Hepatocyte (in vitro differentiated cells): ENCODE measurements at regions not wholly inside any gene's neighbourhood (a gene's known extent, or its start where the extent isn't known, plus 50 kb on each side); places are given as distances from the start of the nearest gene placed in this dataset.
A peak's percentile ranks its signal among the peaks of the same experiment; 100 is the strongest.

Experiments
- DNase-seq: peaks from one replicate; pipeline ENCODE4 v3.0.0-alpha.2; 2016; ENCODE audit warnings: low spot score
- H2AFZ ChIP-seq: fragments of 200-600 bp; sonication (generic); 2 replicates; pipeline ENCODE4 v1.6.0; 2016; ENCODE audit warnings: antibody characterized with exemption, mild to moderate bottlenecking
- H3K27ac ChIP-seq: fragments of 200-600 bp; sonication (generic); 2 replicates; pipeline ENCODE4 v1.5.1; 2016; ENCODE audit warnings: mild to moderate bottlenecking
- H3K27me3 ChIP-seq: fragments of 200-600 bp; sonication (generic); 2 replicates; pipeline ENCODE4 v1.6.1; 2016
- H3K36me3 ChIP-seq: fragments of 200-600 bp; sonication (generic); replicated peaks from 2 replicates; pipeline ENCODE4 v1.5.1; 2016; ENCODE audit warnings: low read depth; ENCODE audit not compliant: insufficient read depth
- H3K4me1 ChIP-seq: fragments of 200-600 bp; sonication (generic); 2 replicates; pipeline ENCODE4 v1.5.1; 2016; ENCODE audit warnings: mild to moderate bottlenecking, moderate library complexity; ENCODE audit not compliant: insufficient read depth
- H3K4me2 ChIP-seq: fragments of 200-600 bp; sonication (generic); 2 replicates; pipeline ENCODE4 v1.6.0; 2016
- H3K4me3 ChIP-seq: fragments of 200-600 bp; sonication (generic); 2 replicates; pipeline ENCODE4 v1.5.1; 2016; ENCODE audit warnings: mild to moderate bottlenecking
- H3K79me2 ChIP-seq: fragments of 200-600 bp; sonication (generic); 2 replicates; pipeline ENCODE4 v1.6.0; 2017; ENCODE audit warnings: mild to moderate bottlenecking
- H3K9me2 ChIP-seq: fragments of 200-600 bp; sonication (generic); replicated peaks from 2 replicates; pipeline ENCODE4 v1.6.0; 2017; ENCODE audit warnings: mild to moderate bottlenecking; ENCODE audit not compliant: insufficient read depth
- H3K9me3 ChIP-seq: fragments of 200-600 bp; sonication (generic); 2 replicates; pipeline ENCODE4 v1.5.1; 2016; ENCODE audit warnings: low read depth, mild to moderate bottlenecking
- H4K20me1 ChIP-seq: fragments of 200-600 bp; sonication (generic); 2 replicates; pipeline ENCODE4 v1.6.0; 2016; ENCODE audit warnings: mild to moderate bottlenecking; ENCODE audit not compliant: insufficient read depth, poor library complexity, severe bottlenecking
- CTCF ChIP-seq: fragments of 200-600 bp; sonication (generic); IDR thresholded peaks from 2 replicates; pipeline ENCODE4 v1.5.1; 2016; ENCODE audit warnings: antibody characterized with exemption, mild to moderate bottlenecking; ENCODE audit not compliant: poor library complexity
- EZH2 ChIP-seq: fragments of 200-600 bp; sonication (generic); IDR thresholded peaks from 2 replicates; pipeline ENCODE4 v1.6.1; 2016; ENCODE audit warnings: antibody characterized with exemption, mild to moderate bottlenecking, borderline replicate concordance
- EZH2phosphoT487 ChIP-seq: fragments of 200-600 bp; sonication (generic); IDR thresholded peaks from one replicate; pipeline ENCODE4 v1.6.1; 2018; ENCODE audit warnings: antibody characterized with exemption, mild to moderate bottlenecking, low read depth, moderate library complexity; ENCODE audit not compliant: unreplicated experiment, severe bottlenecking
- WGBS: methylation state at CpG from one replicate; pipeline ENCODE4 v1.1.6; 2016; ENCODE audit warnings: low lambda C conversion rate; ENCODE audit errors: missing lambda C conversion rate; 5-methylcytosine and 5-hydroxymethylcytosine counted together

GRCh38 chr20:10848810-10849370 is 175.1 kb upstream of the JAG1 start:
- peak overlapping the region; percentile 13 for H2AFZ ChIP-seq
- H3K27ac ChIP-seq = peak overlapping the region; percentile 89
- TF ChIP-seq CTCF (no peak), EZH2 (no peak), EZH2phosphoT487 (no peak)
- no peak overlapping the region for H3K4me3 ChIP-seq
- peaks cover 10% of the 10 kb centered on the region for H3K4me1 ChIP-seq
- no peaks in the 10 kb centered on the region for H4K20me1 ChIP-seq
- H3K27me3 ChIP-seq = no peaks in the 10 kb centered on the region
- H3K79me2 ChIP-seq = no peaks in the 10 kb centered on the region
- no peaks in the 10 kb centered on the region for H3K36me3 ChIP-seq
- WGBS = 32% methylated on average over 6 of the region's 6 CpGs
- no peaks in the 10 kb centered on the region for H3K9me2 ChIP-seq
- H3K9me3 ChIP-seq = no peaks in the 10 kb centered on the region
- DNase-seq = peak; percentile 75
- H3K4me2 ChIP-seq = peak overlapping the region; percentile 37

GRCh38 chr20:10853176-10853575 is 179.4 kb upstream of the JAG1 start:
- no peaks in the 10 kb centered on the region for H4K20me1 ChIP-seq
- no peak for TF ChIP-seq CTCF
- H3K27ac ChIP-seq = no peak overlapping the region
- H3K4me1 ChIP-seq = peaks cover 29% of the 10 kb centered on the region
- no peak overlapping the region for H2AFZ ChIP-seq
- no peak overlapping the region for H3K4me2 ChIP-seq
- DNase-seq = no peak
- H3K9me3 ChIP-seq = no peaks in the 10 kb centered on the region
- H3K4me3 ChIP-seq = no peak overlapping the region
- H3K36me3 ChIP-seq = no peaks in the 10 kb centered on the region
- H3K9me2 ChIP-seq = no peaks in the 10 kb centered on the region
- no peaks in the 10 kb centered on the region for H3K27me3 ChIP-seq
- H3K79me2 ChIP-seq = no peaks in the 10 kb centered on the region
- WGBS = 92% methylated on average over 2 of the region's 2 CpGs

- Histone ChIP-seq H3K27me3 (no peaks in the 10 kb centered on the region), H3K4me2 (no peak overlapping the region), H3K9me3 (no peaks in the 10 kb centered on the region), H3K36me3 (no peaks in the 10 kb centered on the region), H2AFZ (no peak overlapping the region), H3K9me2 (no peaks in the 10 kb centered on the region), H4K20me1 (no peaks in the 10 kb centered on the region), H3K79me2 (no peaks in the 10 kb centered on the region), H3K4me1 (peaks cover 24% of the 10 kb centered on the region), H3K4me3 (no peak overlapping the region), H3K27ac (no peak overlapping the region)
- 93% methylated on average over 4 of the region's 4 CpGs for WGBS
- DNase-seq = no peak
- TF ChIP-seq CTCF (no peak), EZH2phosphoT487 (no peak), EZH2 (no peak)
Measured at GRCh38 chr20:10853731-10854130, 179.9 kb upstream of the JAG1 start.

- H3K4me1 ChIP-seq = peaks cover 21% of the 10 kb centered on the region
- no peaks in the 10 kb centered on the region for H3K27me3 ChIP-seq
- no peak overlapping the region for H2AFZ ChIP-seq
- DNase-seq = no peak
- no peaks in the 10 kb centered on the region for H3K9me2 ChIP-seq
- H3K27ac ChIP-seq = no peak overlapping the region
- H3K36me3 ChIP-seq = no peaks in the 10 kb centered on the region
- H3K4me3 ChIP-seq = no peak overlapping the region
- H3K79me2 ChIP-seq = no peaks in the 10 kb centered on the region
- no peaks in the 10 kb centered on the region for H3K9me3 ChIP-seq
- WGBS = 94% methylated on average over 2 of the region's 2 CpGs
- no peak for TF ChIP-seq EZH2
- no peak for TF ChIP-seq CTCF
- TF ChIP-seq EZH2phosphoT487 = no peak
- no peaks in the 10 kb centered on the region for H4K20me1 ChIP-seq
- H3K4me2 ChIP-seq = no peak overlapping the region
Measured at GRCh38 chr20:10854976-10855375, 181.2 kb upstream of the JAG1 start.
